IPS-NIHi7 (cell line): ENCODE measurements at regions not wholly inside any gene's neighbourhood (a gene's known extent, or its start where the extent isn't known, plus 50 kb on each side); places are given as distances from the start of the nearest gene placed in this dataset.
"Not testable (repeated sequence)": the region's sequence is repeated elsewhere in the genome, so short reads cannot be mapped to it uniquely, and the experiment has no call there.

Experiments used
- DNase-seq: peaks from one replicate; pipeline ENCODE4 v3.0.0; 2012; ENCODE audit warnings: mixed read lengths; ENCODE audit errors: extremely low spot score

DNA sequence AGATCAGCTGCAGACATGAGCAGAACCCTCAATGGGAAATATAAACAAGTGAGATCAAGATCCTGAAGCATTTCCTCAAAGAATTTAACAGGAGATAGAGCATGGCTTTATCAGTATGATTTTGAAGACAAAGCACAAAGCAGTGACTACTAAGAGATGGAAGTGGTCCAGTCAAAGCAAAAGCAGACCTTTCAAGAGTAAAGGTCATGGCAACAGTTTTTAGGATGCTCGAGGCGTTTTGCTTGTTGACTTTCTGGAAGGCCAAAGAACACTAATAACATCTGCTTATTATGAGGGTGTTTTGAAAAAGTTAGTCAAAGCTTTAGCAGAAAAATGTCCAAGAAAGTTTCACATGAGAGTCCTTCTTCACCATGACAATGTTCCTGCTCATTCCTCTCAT is 128.5 kb downstream of the KCNE4 start:
- no peak for DNase-seq

DNA sequence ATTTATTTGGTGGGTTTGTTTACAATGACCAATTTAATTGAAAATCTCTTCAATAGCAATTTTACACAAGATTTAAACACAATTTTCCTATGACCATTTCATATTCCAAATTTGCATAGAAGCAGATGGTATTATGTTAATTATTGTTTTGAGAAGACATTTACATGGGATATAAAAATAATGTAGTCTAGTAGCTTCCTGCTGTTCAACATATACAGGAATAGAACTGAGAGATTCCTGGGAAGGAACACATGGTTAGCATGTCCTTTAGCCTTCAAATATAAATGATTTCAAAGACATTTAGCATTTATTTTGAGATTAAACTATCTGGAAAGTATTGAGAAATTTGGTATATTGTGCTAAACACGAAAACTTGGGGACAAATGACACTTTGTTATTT is 129.6 kb downstream of the KCNE4 start:
- DNase-seq: no peak

DNA sequence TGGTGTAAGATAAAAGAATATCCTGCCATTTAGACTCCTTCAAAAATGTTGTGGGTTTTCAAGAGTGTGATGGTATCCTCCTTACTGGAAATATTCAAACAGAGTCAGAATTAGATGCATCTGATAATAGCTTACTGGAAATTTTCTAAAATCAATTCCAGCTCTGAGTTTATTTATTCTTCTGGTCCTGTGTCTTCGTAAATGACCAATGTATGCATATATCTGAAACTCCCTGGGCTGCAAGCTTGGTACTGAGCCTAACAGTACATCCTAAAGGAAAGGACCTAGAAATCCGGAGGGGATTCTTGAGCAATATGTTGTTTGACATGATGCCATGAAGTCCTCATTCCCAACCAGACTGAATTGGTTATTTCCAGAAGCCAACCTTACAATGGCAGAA is 130.4 kb downstream of the KCNE4 start:
- DNase-seq: no peak

DNA sequence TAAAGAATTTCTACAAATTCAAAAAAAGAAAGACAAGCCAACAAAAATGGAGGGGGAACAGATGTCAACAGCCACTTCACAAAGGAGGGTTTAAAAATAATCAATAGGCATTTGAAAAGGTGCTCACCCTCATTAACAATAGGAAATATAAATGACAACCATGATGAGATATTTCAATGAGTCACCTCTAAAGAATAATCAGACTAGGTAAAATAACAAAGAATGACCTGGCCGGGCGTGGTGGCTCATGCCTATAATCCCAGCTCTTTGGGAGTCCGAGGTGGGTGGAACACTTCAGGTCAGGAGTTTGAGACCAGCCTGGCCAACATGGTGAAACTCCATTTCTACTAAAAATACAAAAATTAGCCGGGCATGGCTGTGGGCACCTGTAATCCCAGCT is 133.6 kb downstream of the KCNE4 start:
- DNase-seq: no peak

DNA sequence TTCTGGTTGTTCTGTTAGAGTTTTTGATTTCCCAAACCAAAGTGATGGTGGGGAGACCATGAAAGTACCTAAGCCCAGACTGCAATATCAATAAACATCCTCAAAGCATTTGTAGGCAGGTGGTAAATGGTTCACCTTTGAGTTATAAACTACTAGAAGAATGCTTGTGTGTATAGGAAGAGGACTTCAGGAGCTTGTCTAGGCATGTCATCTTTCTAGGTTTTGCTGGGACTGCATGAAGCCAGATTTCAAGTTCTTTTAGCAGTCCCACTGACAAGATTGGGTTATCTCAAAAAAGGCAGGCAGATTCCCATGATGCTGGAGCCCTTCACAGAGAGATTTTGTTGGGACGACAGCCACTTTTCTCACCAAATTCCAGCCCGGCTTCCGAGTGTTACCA is 135.3 kb downstream of the KCNE4 start:
- DNase-seq: no peak

DNA sequence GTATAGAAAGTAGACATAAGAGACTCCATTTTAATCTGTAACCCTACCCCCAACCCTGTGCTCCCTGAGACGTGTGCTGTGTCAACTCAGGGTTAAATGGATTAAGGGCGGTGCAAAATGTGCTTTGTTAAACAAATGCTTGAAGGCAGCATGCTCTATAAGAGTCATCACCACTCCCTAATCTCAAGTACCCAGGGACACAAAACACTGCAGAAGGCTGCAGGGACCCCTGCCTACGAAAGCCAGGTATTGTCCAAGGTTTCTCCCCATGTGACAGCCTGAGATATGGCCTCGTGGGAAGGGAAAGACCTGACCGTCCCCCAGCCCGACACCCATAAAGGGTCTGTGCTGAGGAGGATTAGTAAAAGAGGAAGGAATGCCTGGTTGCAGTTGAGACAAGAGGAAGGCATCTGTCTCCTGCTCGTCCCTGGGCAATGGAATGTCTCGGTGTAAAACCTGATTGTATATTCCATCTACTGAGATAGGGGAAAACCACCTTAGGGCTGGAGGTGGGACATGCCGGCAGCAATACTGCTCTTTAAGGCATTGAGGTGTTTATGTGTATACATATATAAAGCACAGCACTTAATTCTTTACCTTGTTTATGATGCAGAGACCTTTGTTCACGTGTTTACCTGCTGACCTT is 138.7 kb downstream of the KCNE4 start:
- DNase-seq: not testable (repeated sequence)

DNA sequence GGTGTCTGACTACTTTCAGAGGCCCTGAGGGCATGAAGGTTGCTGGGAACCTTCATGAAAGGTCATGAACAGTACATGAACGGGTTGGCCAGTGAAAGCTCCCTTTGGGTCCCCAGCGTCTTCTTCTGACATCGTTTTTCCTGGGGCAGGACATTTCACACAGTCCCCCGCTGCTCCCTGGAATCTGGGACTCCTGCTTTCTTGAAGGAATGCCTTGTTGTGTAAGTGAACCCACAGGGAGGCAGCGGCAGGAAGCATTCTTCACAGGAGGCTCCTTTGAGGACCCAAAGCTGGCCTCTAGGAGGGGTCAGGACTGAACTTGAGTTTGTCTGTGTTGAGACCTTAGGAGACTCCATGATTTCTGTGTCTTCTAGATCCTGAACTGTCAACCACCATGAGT is 144.3 kb downstream of the KCNE4 start:
- no peak for DNase-seq

DNA sequence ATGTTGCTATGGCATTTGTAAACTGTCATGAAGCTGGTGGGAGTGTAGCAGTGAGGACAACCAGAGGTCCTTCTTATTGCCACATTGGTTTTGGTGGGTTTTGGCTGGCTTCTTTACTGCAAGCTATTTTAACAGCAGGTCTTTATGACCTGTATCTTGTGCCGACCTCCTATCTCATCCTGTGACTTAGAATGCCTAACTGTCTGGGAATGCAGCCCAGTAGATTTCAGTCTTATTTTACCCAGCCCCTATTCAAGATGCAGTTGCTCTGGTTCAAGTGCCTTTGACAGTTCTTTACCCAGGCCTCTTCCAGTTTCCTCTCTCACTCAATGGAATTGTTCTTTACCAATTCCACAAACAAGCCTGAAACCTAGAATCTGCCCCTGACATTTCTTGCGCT is 145.1 kb downstream of the KCNE4 start:
- DNase-seq: no peak

DNA sequence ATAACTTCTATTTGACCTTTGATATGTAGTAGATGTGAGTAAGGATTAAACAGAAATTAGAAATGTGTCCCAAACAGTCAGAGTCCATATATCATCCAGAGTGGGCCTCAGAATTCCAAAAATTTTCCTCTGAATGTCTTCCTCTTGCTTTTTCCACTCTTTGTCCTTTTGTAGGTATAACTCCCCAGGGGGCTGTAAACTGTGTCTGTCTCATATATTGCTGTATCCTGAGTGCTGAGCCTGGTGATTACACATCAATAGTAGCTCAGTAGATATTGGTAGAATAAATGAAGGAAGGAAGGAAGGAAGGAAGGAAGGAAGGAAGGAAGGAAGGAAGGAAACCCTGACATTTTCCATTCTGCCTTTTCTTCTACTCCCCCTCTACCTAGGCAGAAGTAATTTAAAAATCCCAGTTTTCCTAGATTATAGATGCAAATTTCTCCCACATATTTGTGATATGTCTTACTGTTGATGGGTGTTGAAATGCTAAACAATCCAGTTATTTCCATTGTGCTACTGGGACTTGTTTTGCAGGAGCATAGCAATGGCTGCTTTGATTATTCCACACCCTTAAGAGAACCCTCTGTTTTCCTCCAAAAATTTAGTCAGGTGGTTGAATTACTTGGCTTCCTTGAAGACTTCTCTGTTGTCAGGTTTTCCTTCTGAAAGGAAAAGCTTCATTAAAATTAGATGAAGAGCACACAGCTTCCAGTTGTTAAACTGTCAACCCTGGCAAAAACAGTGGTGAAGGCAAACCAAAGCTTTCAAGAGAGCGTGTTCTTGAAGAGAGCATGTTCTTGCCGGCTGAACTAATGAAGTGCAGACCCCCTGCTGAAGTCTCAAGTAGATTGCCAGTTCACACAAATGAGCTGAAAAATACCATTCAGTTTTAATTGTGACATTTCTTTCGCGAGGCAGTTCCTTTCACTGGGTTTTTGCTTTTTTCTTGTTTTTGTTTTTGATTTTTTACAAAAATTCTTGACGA is 147.8 kb downstream of the KCNE4 start:
- no peak for DNase-seq

DNA sequence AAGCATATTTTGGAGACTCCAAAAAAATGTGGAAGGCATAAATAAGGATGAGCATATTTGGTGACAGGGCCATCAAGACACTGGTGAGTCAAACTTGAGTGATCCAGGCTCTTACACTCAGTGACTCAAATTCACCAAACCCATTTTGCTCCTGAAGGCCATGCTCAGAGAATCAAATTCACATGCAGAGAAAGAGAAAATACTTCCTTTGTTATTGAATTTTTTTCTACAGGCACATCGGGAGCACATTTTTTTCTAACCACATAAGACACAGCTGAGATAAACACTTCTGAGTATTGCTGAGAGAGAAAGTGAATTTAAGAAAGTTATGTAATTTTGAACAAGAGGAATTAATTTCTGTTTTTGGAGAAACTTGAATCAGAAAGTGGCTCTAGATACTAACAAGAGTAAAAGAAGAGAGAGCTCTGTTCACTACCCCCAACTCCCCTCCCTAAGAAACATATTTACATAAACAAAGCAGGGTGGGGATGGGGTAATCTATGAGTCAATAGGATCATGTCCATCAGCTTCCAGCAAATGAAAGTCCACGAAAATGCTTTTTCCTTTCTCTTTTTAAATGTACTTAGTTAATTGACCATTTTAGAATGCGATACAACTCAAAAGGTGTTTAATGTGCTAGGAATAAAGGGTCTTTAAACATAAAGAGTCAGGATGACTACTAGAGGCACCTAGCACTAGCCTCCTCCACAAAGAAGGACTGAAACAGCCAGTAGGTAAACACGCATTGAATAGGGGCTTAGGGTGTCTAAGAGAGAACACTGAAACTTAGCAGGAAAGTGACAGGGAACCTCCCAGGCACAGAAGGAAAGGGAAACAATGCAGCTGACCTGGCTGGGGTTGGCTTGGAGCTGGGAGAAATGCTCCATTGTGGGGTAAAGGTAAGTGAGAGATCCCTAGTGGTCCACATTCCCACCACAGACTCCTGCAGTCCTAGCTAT is 152.3 kb downstream of the KCNE4 start:
- DNase-seq: no peak

DNA sequence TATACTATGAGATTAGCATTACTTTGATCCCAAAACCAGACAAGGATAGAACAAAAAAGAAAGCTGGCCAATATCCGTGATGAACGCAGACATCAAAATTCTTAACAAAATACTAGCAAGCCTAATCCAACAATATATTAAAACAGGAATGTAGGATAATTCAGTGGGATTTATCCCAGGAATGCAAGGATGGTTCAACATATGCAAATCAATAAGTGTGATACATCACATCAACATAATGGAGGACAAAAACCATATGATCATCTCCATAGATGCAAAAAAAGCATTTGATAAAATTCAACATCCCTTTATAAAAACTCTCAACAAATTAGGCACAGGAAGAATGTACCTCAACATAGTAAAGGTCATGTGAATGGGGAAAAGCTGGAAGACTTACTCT is 158.5 kb downstream of the KCNE4 start:
- DNase-seq: no peak

DNA sequence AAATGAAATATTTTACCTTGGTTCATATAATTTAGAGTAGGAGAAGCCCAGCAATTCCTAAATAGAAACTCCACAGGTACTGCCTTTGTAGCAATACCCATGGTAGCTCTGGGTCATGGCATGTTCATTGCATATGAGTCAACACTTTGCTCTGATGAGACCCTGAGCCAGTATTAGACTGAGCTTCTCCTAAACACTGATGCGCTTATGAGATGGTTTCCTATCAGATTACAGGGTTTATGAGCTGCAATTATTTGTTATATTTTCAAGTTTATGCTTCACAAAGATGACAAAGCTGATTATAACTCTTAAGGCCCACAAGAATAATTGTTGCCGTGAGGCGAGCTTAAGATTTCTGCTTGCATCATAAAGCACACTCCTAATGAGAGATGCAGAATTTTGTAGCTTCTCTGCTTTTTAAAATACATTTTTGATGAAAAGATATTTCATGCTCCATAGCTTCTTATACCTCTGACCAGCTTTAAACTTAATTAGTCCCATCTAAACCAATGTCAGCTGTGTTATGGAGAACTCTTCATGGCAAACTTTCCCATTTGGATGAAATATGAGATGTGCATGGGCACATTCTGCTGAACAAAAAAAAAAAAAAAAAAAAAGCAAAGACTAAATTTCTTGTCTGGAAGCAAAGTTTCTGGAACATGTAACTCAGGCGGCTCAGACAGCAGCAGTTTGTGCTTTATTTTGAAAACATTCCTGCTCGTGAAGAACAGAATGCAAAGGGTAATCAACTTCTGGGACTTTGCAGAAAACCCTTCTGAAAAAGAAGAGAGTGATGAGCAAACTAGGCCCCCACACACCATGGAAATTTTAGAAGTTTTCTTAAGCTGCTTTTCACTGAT is 162.6 kb downstream of the KCNE4 start:
- DNase-seq: no peak

DNA sequence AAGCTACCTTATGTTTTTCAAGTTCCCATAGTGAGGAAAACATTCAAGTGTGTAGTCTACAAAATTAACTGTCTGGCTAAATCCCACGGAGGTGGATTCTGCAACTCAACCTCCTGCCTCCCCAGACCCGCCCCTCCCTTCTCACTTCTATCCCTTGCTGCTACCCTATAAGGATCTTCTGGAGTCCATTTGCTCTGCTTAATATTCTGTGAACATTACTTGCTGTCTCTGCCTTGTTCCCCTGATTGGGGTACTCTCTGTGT is 163.2 kb downstream of the KCNE4 start:
- no peak for DNase-seq

DNA sequence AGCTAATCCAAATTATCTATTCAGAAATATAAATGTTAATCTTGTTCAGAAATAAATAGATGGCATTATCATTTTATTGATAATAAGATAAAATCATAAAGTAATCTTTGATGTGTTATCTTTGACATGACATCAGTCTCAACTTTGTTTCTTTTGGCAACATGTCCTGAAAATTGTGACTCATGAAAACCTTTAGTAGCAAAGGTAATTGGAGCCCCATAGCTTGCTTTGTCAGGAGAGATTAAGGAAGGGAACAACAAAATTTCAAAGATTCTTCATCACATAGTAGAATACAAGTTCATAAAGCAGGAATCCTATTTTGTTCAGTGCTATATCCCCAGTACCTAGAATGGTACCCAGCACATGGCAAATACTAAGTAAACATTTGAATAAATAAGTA is 165.4 kb downstream of the KCNE4 start:
- no peak for DNase-seq

DNA sequence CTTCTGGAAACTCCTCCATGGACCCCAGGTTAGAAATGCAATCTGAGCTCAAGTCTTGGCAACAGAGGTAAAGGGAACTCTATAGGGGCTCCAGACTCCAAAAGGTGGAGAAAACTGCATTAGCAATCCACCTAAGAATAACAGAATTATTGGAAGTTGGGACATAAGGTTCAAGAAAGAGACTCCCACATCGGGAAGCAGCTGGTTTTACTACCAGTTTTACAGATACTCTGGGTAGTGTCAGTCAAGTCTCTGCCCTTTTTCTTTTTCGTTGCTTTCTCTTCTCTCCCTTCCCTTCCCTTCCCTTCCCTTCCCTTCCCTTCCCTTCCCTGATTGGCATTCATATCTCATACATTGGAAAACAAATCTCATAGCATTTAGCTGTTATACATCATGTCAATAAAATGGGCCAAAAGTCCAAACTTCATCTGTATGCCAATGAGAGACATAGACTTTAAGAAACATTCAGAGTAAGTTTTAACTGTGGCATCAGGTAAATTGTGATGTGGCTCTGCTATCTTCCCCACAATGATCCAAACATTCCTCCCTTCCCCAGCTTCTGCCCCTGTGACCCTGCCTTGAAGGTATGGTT is 166.7 kb downstream of the KCNE4 start:
- DNase-seq: no peak

DNA sequence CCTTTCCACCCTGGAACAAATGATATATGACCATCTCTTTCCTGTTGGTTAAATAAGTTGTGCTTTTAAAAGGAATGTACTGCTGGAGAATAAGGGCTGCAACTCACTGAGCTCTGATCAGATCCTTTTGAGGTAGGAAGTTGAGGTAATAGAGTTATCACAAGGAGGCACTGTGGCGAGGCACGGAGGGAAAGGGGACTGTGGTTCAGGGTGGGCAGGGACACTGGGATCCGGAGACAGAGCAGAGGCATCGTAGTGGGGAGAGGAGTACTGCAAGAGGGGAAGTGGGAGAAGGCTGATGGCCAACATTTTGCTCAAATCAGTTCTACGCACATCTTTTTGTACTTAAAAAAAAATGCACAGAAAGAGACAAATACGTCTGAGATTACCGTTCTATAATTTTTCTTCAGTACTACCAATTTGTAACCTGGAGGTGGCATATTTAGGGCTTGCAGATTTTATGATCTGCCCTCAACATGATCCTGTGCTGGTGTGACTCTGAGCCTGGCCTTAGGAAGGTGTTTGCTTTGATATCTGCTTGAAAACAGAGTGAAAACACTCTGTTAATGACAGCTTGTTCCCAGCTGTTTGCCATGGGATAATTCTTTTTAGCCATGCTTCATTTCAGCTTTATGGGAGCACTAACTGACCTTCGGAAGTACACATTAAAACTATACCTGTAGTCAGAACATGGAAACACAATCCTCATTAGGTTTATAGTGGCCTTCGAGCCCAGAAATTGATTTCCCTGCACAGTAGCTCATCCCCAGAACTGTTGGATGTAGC is 168.1 kb downstream of the KCNE4 start:
- DNase-seq: no peak

DNA sequence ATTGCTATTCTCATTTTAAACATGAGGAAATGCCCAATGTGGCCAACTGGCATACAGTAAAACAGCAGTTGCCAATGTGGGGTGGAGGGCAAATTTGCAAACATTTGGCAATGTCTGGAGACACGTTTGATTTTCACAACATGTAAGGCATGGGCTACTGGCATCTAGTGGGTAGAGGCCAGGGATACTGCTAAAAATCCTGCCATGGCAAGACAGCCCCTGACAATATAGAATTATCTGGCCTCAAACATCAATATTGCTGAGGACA is 168.6 kb downstream of the KCNE4 start:
- DNase-seq: no peak

DNA sequence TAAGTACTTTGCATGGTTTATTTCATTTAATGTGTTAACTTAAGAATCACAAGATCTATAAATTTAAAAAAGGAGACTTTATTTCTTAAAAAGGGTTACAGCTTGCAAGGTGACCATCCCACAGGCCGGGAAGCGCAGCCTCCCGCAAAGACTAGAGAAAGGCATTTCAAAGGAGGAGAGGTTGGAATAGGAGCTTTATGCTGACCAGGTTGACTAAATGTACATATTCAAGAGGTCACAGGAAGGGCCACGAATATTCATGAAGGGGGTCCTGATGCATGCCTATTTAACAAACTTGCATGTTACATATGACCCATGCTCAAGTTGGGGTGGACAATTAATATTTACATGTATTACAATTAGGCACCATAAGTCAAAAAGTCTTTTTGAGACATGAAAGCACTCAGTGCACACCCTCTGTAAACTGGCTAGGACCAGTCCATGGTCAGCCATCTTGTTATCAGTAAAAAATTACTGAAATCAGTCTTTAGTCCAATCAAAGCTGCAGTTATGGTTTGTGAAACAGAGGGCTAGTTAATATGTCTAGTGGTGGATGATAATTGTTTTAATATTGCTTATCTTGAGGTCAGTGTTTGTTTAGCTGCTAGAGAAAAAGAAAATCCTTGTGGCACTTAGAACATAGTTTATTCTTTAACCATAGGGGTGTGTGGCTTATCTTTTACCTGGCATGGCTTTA is 169.3 kb downstream of the KCNE4 start:
- DNase-seq: no peak

DNA sequence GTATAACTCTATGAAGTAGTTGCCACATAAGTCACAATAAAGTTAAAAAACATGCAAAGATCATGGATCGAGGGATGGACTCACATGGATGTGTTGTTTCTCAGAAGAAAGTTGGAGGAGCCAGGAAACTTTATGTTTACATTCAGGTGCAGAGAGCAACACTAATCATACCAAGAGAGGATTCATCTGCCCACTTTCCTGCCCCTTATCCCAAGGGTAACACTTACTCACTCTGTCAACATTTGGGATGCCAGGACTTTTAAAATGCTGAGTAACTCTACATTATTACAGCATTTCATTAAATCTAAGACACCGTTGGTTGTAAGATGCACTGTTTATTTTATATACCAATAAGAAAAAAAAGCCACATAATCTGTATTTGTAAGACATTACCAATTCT is 170.4 kb downstream of the KCNE4 start:
- no peak for DNase-seq

DNA sequence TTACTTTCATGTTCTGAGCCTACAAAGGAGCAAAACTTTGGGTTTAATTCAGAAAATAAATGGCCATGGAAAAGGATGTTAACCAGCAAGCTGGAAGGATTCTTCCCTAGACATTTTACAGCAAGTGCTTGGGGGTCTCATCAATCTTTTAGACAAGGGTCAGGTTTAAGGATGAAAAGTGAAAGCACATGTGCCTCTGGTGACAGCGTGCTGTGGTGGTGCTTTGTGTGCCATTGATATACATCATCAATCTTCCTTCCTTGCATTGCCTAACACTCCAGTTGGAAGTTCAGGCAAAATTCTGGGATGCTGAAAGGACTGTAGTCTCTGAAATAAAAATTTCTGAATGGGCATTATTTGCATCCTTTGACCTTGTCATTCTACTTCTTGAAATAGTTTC is 171.2 kb downstream of the KCNE4 start:
- no peak for DNase-seq
